Astrocyte of the spinal cord (primary cell): ENCODE measurements at regions not wholly inside any gene's neighbourhood (a gene's known extent, or its start where the extent isn't known, plus 50 kb on each side); places are given as distances from the start of the nearest gene placed in this dataset.

Source experiments
- DNase-seq: peaks from one replicate; pipeline ENCODE4 v3.0.0; 2011; ENCODE audit warnings: low read depth, low spot score
- H3K4me3 ChIP-seq: 2 replicates; pipeline ENCODE4 v1.5.1; 2011; ENCODE audit warnings: low read depth, mild to moderate bottlenecking, low read length, moderate library complexity
- CTCF ChIP-seq: IDR thresholded peaks from 2 replicates; pipeline ENCODE4 v1.5.1; 2012; ENCODE audit warnings: low read depth, mild to moderate bottlenecking, low read length, inconsistent platforms
- in situ Hi-C: cut with HindIII; loops from 2 replicates; pipeline ENCODE4 v1.10.0; 2017; ENCODE audit warnings: low sequenced_read_pairs

- DNase-seq, result no peak
- in situ Hi-C loops, result no loop called here
- TF ChIP-seq CTCF, result no peak
- H3K4me3 ChIP-seq, result no peak overlapping the region
These were observed 63.1 kb upstream of the LIN7A start for GRCh38 chr12:81000831-81001230.

- DNase-seq, result no peak
- H3K4me3 ChIP-seq, result no peak overlapping the region
- no peak for TF ChIP-seq CTCF
- in situ Hi-C loops, result no loop called here
These were observed 51.3 kb upstream of the LIN7A start for GRCh38 chr12:80988986-80989385.
